A549 (cell line): ENCODE measurements at regions not wholly inside any gene's neighbourhood (a gene's known extent, or its start where the extent isn't known, plus 50 kb on each side); places are given as distances from the start of the nearest gene placed in this dataset.

Source experiments
- CBX8 ChIP-seq: fragments of 200-600 bp; sonication (generic); IDR thresholded peaks from 2 replicates; pipeline ENCODE4 v1.6.1; 2016
- CEBPB ChIP-seq, 2 experiments: fragments of >200 bp in 1 of 2; sonication (Bioruptor Twin) in 1 of 2; formaldehyde crosslinking in 1 of 2; IDR thresholded peaks; 2 replicates each; pipeline ENCODE4 v1.6.1; 2012 to 2016
- CTCF ChIP-seq: fragments of >200 bp; sonication (Bioruptor Twin); formaldehyde crosslinking; IDR thresholded peaks from 3 replicates; pipeline ENCODE4 v1.5.1; 2016
- EP300 ChIP-seq, 2 experiments: fragments of >200 bp; sonication (Bioruptor Twin); formaldehyde crosslinking; IDR thresholded peaks; 2 replicates in 1 of 2; 3 replicates in 1 of 2; pipeline ENCODE4 v1.6.1; 2016 to 2017
- KDM5A ChIP-seq: fragments of 200-600 bp; sonication (generic); IDR thresholded peaks from 2 replicates; pipeline ENCODE4 v1.6.1; 2016; ENCODE audit warnings: antibody characterized with exemption, mild to moderate bottlenecking
- MAFK ChIP-seq: fragments of 450-650 bp; IDR thresholded peaks from 2 replicates; pipeline ENCODE4 v1.6.1; 2014; ENCODE audit not compliant: partially characterized antibody
- POLR2A ChIP-seq: IDR thresholded peaks from 2 replicates; pipeline ENCODE4 v1.6.1; 2012; ENCODE audit warnings: mild to moderate bottlenecking, low read length
- RFX5 ChIP-seq: fragments of 450-650 bp; IDR thresholded peaks from 2 replicates; pipeline ENCODE4 v1.7.1; 2014; ENCODE audit warnings: antibody characterized with exemption, mild to moderate bottlenecking, moderate library complexity
- RNF2 ChIP-seq: fragments of 200-600 bp; sonication (generic); IDR thresholded peaks from 2 replicates; pipeline ENCODE4 v1.6.1; 2016; ENCODE audit warnings: low read depth, mild to moderate bottlenecking, antibody characterized with exemption, moderate library complexity, borderline replicate concordance
- SMC3 ChIP-seq: fragments of >200 bp; sonication (Bioruptor Twin); formaldehyde crosslinking; IDR thresholded peaks from 3 replicates; pipeline ENCODE4 v1.6.1; 2018; ENCODE audit warnings: inconsistent platforms
- USF2 ChIP-seq: fragments of 450-650 bp; IDR thresholded peaks from 2 replicates; pipeline ENCODE4 v1.6.1; 2014; ENCODE audit warnings: antibody characterized with exemption
- TF ChIP-seq, protein P1 (sequence below): fragments of >200 bp; sonication (Bioruptor Twin); formaldehyde crosslinking; IDR thresholded peaks from 3 replicates; pipeline ENCODE4 v1.6.1; 2016

DNA sequence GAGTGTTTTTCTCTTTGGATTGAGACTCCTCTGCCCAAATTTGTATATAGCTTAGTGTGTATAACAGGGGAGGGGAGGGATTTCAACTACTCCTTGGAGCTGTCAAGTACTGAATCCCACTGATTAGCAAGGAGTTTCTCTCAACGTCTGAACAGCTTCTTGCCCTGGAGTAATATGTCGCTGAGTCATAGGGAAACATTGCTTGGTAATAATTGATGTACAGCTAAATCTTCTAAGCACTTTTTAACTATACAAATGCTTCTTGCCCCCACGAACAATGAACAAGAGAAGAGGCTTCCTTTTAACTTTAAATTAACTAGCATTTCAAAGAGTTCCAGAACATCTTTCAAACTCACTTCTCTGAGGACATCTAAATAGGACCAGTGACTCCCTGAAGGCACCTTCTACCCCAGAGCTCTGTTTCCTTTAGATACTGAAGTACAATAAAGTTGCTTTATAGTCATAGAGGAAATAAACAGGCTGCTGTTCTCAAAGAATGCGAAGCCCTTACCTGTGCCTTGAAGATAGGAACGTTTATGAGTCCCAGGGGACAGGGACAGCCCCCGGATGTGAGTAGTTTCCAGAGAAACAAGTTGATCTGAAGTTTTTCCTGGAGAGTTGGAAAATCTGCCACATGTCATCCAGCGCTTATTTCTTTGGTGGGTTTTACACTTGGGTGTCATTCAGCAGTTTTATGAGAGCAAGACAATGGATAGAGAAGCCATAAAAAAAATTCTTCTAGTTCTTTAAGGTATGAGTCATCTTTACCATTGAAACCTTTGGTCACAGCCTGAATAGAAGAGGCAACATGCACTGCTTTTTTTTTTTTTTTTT is 462.5 kb upstream of the BTBD3 start:
- TF ChIP-seq MAFK (peak; percentile 69), CTCF (no peak), KDM5A (no peak), USF2 (no peak), EP300 (IDR thresholded peaks at IDR 0.05) (peak; percentile 44 to 45; a peak in 3 of 5 replicates), CEBPB (IDR thresholded peaks at IDR 0.05) (peak in 1 of 2 experiments; percentile 53; a peak in 1 of 4 replicates), SMC3 (peak; percentile 17; the same call in 1 of the 3 replicates), POLR2A (no peak), CBX8 (no peak), RFX5 (no peak), RNF2 (no peak)
- TF ChIP-seq, protein P1, sequence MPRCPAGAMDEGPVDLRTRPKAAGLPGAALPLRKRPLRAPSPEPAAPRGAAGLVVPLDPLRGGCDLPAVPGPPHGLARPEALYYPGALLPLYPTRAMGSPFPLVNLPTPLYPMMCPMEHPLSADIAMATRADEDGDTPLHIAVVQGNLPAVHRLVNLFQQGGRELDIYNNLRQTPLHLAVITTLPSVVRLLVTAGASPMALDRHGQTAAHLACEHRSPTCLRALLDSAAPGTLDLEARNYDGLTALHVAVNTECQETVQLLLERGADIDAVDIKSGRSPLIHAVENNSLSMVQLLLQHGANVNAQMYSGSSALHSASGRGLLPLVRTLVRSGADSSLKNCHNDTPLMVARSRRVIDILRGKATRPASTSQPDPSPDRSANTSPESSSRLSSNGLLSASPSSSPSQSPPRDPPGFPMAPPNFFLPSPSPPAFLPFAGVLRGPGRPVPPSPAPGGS = peak; percentile 75; the same call in 2 of the 3 replicates
